ENCODE measurements at regions not wholly inside any gene's neighbourhood (a gene's known extent, or its start where the extent isn't known, plus 50 kb on each side); places are given as distances from the start of the nearest gene placed in this dataset.

DNA sequence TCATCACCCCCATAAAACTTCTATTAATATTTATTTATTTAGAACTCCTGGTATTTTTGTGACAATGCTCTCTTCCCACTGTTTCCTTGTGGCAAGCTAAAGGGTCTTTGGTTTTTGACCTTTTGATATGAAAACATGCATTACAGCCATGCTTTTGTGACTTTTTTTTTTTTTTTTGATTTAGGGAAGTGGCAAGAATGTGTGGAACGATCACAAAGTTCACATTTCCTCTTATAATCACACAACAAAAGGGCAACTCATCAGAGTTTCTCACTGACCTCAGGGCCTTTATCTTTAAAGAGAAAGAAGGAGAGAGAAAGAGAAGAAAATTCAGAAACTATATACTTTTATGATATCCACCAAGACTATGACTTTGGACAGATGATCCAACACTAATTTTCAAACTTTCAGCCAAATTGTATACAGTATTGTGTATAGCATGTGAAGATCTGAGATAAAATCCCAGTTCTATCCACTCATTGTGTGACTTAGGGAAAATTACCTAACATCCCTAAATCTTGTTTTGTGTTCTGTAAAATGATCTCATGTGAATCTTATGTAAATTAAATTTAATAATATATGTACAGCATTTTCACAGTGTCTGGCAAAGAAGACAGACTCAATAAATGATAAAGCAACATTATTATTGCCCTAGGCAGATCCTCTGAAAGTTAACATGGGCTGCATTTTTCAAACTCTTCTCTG is 106.8 kb upstream of the MARCKS start:
- TF ChIP-seq, protein P1, sequence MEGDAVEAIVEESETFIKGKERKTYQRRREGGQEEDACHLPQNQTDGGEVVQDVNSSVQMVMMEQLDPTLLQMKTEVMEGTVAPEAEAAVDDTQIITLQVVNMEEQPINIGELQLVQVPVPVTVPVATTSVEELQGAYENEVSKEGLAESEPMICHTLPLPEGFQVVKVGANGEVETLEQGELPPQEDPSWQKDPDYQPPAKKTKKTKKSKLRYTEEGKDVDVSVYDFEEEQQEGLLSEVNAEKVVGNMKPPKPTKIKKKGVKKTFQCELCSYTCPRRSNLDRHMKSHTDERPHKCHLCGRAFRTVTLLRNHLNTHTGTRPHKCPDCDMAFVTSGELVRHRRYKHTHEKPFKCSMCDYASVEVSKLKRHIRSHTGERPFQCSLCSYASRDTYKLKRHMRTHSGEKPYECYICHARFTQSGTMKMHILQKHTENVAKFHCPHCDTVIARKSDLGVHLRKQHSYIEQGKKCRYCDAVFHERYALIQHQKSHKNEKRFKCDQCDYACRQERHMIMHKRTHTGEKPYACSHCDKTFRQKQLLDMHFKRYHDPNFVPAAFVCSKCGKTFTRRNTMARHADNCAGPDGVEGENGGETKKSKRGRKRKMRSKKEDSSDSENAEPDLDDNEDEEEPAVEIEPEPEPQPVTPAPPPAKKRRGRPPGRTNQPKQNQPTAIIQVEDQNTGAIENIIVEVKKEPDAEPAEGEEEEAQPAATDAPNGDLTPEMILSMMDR (IDR thresholded peaks at IDR 0.05; ENCODE audit: low read depth, low read length, missing control alignments): no peak
- no peak for DNase-seq (ENCODE audit: extremely low read depth, low read depth)

DNA sequence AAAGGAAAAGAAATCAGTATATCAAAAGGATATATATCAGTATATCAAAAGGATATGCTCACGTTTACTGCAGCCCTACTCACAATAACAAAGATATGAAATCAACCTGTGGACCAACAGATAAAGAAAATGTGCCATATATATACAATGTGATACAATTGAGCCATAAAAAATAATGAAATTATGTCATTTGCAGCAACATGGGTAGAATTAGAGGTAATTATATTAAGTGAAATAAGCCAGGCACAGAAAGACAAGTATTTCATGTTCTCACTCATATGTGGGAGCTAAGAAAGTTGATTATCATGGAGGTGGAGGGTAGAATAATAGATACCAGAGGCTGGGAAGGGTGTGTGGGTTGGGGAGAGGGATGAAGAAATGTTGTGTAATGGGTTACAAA is 102.9 kb upstream of the MARCKS start:
- TF ChIP-seq, protein P1 (IDR thresholded peaks at IDR 0.05; ENCODE audit: low read depth, low read length, missing control alignments): no peak
- H3K4me3 ChIP-seq (replicated peaks; ENCODE audit: low read depth, low read length): no peak overlapping the region
- no peak for DNase-seq (ENCODE audit: extremely low read depth, low read depth)

More for the DNA sequence above, 106.8 kb upstream of the MARCKS start:
- no peak overlapping the region for H3K4me3 ChIP-seq (replicated peaks; ENCODE audit: low read depth, low read length)

DNA sequence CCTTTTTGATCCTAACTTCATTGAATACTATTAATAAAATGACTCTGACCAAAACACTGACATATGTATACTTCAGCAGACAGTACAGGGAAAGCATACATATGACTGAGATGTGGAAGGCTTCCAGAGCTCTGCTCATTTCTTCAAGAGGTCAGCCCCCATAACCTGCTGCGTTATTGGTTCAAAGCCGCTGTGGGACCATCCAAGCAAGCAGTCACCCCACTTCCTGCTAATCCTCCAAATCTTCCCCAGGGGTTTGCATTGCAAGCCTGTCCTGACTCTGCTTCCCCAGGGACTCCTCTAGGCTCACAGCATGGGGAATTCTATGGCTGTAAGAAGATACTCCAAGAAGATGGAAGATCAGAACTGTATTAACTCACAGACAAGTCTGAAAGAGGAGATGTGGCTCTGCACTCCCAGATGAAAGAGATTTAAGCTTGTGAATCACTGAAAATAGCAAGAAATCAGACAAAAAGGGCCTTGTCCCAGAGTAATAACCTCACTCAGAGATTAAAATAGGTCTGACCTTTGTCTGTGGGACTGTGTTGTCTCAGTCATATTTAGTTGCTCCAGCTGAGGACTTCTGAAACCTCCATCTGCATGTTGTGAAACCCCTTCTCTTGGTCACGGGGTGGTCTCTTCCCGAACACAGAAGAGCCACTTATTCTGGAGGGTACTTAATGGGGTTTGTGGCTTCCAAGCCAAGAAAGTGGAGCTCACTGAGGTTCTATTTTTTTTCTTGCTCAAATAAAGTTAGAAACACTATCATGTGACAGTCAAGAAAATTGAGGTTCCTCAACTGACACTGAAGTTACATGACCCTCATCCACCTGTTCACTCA is 101.5 kb upstream of the MARCKS start:
- DNase-seq (ENCODE audit: extremely low read depth, low read depth): no peak
- no peak overlapping the region for H3K4me3 ChIP-seq (replicated peaks; ENCODE audit: low read depth, low read length)
- TF ChIP-seq, protein P1 (IDR thresholded peaks at IDR 0.05; ENCODE audit: low read depth, low read length, missing control alignments): no peak

DNA sequence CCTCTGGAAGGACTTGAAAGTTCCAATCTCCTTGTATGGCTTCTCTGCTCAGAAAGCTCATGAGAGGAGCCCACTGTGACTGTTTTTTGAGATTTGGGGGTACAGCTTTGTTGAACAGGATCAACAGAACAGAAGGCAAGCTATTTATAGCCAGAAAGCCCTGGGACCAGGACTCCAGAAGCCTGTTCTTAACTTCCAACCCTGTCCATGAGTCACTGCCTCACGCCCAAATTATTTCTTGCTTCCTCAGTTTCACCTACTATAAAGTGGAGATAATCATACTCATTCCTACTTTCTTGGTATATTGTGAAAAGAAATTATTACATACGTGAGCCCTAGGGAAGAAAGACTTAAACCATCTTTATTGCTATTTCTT is 100.9 kb upstream of the MARCKS start:
- DNase-seq (ENCODE audit: extremely low read depth, low read depth): no peak
- TF ChIP-seq, protein P1 (IDR thresholded peaks at IDR 0.05; ENCODE audit: low read depth, low read length, missing control alignments): no peak
- no peak overlapping the region for H3K4me3 ChIP-seq (replicated peaks; ENCODE audit: low read depth, low read length)

DNA sequence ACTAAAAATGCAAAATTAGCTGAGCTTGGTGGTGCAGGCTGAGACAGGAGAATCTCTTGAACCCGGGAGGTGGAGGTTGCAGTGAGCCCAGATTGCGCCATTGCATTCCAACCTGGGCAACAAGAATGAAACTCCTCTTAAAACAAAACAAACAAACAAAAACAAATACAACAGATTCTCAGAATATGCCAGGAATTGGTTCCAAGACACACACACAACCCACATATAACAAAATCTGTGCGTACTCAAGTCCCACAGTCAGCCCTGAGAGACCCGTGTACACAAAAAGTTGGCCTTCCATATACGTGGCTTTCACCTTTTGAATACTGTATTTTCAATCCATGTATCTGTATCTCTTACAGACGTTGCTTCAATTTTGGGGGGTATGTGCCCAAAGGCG is 98.9 kb upstream of the MARCKS start:
- H3K4me3 ChIP-seq (replicated peaks; ENCODE audit: low read depth, low read length): no peak overlapping the region
- no peak for DNase-seq (ENCODE audit: extremely low read depth, low read depth)
- TF ChIP-seq, protein P1 (IDR thresholded peaks at IDR 0.05; ENCODE audit: low read depth, low read length, missing control alignments): no peak

DNA sequence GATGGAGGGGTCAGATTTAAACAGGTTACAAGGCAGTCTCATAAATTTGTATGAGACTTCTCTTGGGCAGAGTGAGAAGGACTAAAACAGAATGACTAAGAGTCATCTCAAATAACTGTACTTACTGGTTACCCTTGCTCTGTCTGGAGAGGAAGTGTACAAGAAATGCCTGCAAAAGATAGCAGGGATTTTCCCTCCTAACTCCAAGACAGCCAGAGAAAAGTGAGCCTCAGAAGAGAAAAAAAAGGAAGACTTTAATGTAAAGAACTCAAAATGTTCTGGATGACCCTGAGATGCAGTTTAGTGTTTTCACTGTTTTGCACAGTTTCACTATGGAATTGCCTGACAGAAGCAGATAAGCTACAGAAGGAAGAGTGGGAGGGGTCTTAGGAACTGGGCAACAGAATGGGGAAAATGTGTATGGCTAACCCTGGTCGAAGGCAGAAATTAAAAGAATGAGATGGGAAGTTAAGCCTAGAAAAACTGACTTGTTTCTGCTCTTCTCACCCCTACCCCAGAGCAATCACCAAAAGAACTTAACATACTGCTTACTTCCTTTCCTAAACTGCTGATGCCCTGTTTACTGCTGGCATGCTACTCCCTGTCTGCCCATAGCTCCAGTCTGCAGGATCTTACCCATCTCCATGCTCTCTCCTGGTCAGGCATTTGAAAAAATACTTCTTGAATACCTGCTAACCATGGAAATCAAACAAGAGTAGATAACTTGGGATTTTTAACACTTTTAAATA is 98.1 kb upstream of the MARCKS start:
- H3K4me3 ChIP-seq (replicated peaks; ENCODE audit: low read depth, low read length): no peak overlapping the region
- TF ChIP-seq, protein P1 (IDR thresholded peaks at IDR 0.05; ENCODE audit: low read depth, low read length, missing control alignments): no peak
- no peak for DNase-seq (ENCODE audit: extremely low read depth, low read depth)
